ENCODE measurements at regions not wholly inside any gene's neighbourhood (a gene's known extent, or its start where the extent isn't known, plus 50 kb on each side); places are given as distances from the start of the nearest gene placed in this dataset.

GRCh38 chr5:118174671-118175070 is 813.7 kb downstream of the DTWD2 start:
- TF ChIP-seq CTCF (IDR thresholded peaks at IDR 0.05; ENCODE audit: low read depth, low read length, poor library complexity, severe bottlenecking) (no peak), EZH2phosphoT487 (IDR thresholded peaks at IDR 0.05; ENCODE audit: borderline replicate concordance, low read length) (no peak)
